Activated T-helper 1 cell treated with anti-CD3 and anti-CD28 coated beads, Interleukin-12 subunit alpha, Interleukin-12 subunit beta, Interleukin-2, Interleukin-4 antibody, amounts not matched to agents 30 ng/mL and 10 ng/mL and 1 ng/mL, durations not matched to agents 14 hours and 24 hours and 36 hours (primary cell): ENCODE measurements at regions not wholly inside any gene's neighbourhood (a gene's known extent, or its start where the extent isn't known, plus 50 kb on each side); places are given as distances from the start of the nearest gene placed in this dataset.
"Not testable (repeated sequence)": the region's sequence is repeated elsewhere in the genome, so short reads cannot be mapped to it uniquely, and the experiment has no call there.

Experiments
- DNase-seq: peaks from one replicate; pipeline ENCODE4 v3.0.0; 2021; ENCODE audit warnings: low spot score
- H3K27ac Mint-ChIP-seq: one replicate; pipeline ENCODE4 v1.8.0; 2021; ENCODE audit warnings: mild to moderate bottlenecking, mixed read lengths
- H3K27me3 Mint-ChIP-seq: one replicate; pipeline ENCODE4 v1.8.0; 2022; ENCODE audit warnings: mild to moderate bottlenecking, moderate library complexity, mixed read lengths; ENCODE audit not compliant: insufficient read depth
- H3K36me3 Mint-ChIP-seq: one replicate; pipeline ENCODE4 v1.8.0; 2021; ENCODE audit warnings: low read depth, mixed read lengths
- H3K4me1 Mint-ChIP-seq: one replicate; pipeline ENCODE4 v1.8.0; 2021; ENCODE audit warnings: low read depth, mixed read lengths
- H3K4me3 Mint-ChIP-seq: one replicate; pipeline ENCODE4 v1.8.0; 2021; ENCODE audit warnings: mild to moderate bottlenecking, moderate library complexity, mixed read lengths
- H3K9me3 Mint-ChIP-seq: one replicate; pipeline ENCODE4 v1.8.0; 2021; ENCODE audit warnings: mixed read lengths
- intact Hi-C: fragments of 100-400 bp; cut with micrococcal nuclease; formaldehyde crosslinking; loops from one replicate; pipeline ENCODE4 v1.15.1; 2024

DNA sequence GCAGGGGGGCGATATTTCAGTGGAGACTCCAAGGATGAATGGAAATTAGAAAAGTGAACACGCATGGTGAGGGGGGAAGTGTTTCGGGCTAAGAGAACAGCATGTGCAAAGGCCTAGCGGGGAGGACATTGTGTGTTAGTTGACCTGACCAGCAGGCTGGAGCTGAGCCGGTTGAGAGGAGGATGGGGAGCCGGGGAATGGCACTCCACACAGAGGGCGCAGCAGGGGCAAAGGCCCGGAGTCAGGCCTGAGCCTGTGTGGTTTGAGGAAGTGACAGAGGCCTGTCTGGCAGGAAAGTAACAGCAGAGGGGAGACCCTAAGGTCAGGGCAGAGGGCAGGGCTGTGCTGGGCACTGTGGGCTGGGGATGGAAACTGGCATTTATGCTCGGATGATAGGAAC, 83.2 kb upstream of the ZNF479 start:
- H3K36me3 Mint-ChIP-seq, result peaks cover 9% of the 10 kb centered on the region
- no peak overlapping the region for H3K27ac Mint-ChIP-seq
- peaks cover 70% of the 10 kb centered on the region for H3K9me3 Mint-ChIP-seq
- intact Hi-C loops, result no loop called here
- H3K4me1 Mint-ChIP-seq, result no peaks in the 10 kb centered on the region
- no peak for DNase-seq
- no peaks in the 10 kb centered on the region for H3K27me3 Mint-ChIP-seq
- H3K4me3 Mint-ChIP-seq, result no peak overlapping the region

DNA sequence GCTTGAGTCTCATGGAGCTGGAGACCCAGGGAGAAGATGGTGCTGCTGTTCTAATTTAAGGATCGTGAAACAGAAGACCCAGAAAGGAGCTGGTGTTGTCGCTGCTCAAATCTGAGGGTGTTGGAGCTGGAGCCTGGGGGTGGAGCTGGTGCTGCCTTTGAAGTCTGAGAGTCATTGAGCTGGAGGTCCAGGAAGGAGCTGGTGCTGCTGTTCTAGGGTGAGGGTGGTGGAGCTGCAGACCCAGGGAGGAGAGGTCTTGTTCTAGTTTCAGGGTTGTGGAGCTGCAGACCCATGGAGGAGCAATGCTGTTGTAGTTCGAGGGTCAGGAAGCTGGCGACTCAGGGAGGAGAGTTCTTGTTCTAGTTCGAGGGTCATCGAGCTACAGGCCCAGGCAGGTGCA, 84.1 kb upstream of the ZNF479 start:
- intact Hi-C loops, result no loop called here
- Mint-ChIP-seq H3K27ac (no peak overlapping the region), H3K36me3 (peaks cover 9% of the 10 kb centered on the region), H3K9me3 (peaks cover 74% of the 10 kb centered on the region), H3K27me3 (no peaks in the 10 kb centered on the region), H3K4me1 (no peaks in the 10 kb centered on the region), H3K4me3 (no peak overlapping the region)
- DNase-seq, result no peak

DNA sequence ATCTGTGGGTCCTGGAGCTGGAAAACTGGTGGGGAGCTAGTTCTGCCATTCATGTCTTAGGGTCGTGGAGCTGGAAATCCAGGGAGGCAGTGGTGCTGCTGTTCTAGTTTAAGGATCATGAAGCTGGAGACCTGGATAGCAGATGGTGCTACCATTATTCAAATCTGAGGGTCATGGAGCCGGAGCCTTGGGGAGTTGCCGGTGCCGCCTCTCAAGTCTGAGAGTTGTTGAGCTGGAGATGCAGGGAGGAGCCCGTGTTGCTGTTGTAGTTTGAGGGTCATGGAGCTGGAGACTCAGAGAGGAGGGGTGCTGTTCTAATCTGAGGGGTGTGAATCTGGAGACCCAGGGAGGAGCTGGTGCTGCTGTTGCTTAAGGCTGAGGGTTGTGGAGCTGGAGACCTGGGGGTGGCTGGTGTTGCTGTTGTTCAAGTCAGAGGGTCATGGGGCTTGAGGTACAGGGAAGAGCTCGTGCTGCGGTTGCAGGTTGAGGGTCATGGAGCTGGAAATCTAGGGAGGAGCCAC, 86.0 kb upstream of the ZNF479 start:
- Mint-ChIP-seq H3K9me3 (peaks cover 83% of the 10 kb centered on the region), H3K27ac (no peak overlapping the region), H3K27me3 (no peaks in the 10 kb centered on the region), H3K4me3 (no peak overlapping the region), H3K4me1 (no peaks in the 10 kb centered on the region), H3K36me3 (peaks cover 9% of the 10 kb centered on the region)
- intact Hi-C loops, result no loop called here
- no peak for DNase-seq

DNA sequence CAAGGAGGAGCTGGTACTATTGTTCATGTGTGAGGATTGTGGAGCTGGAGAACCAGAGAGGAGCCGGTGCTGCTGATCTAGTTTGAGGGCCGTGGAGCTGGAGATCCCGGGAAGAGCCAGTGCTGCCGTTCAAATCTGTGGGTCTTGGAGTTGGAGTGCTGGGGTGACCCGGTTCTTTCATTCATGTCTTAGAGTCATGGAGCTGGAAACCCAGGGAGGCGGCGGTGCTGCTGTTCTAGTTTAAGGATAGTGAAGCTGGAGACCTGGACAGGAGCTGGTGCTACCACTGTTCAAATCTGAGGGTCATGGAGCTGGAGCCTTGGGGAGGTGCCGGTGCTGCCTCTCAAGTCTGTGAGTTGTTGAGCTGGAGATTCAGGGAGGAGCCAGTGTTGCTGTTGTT, 88.5 kb upstream of the ZNF479 start:
- Mint-ChIP-seq H3K27ac (no peak overlapping the region), H3K4me3 (no peak overlapping the region), H3K27me3 (no peaks in the 10 kb centered on the region), H3K9me3 (peaks cover 80% of the 10 kb centered on the region), H3K4me1 (no peaks in the 10 kb centered on the region), H3K36me3 (peaks cover 9% of the 10 kb centered on the region)
- intact Hi-C loops, result no loop called here
- no peak for DNase-seq

DNA sequence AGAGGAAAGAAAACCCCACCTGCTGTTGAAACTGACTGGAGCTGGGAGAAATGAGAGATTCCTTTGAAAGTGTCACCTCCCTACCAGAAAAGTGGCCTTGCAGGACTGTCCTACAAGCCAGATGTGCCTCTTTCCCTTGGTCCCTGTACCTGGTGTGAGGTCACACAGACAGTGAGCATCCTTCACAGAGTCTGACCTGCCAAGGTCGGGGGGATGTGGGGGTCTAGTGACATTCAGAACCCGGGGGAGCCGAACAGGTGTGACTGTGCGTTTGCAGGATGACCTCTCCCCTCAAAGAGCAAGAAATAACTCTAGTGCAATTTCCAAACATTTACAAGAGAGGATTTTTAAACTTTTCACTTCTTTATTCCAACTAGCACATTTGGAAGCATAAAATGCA, 93.4 kb upstream of the ZNF479 start:
- H3K36me3 Mint-ChIP-seq, result no peaks in the 10 kb centered on the region
- H3K4me1 Mint-ChIP-seq, result no peaks in the 10 kb centered on the region
- peaks cover 55% of the 10 kb centered on the region for H3K9me3 Mint-ChIP-seq
- DNase-seq, result no peak
- H3K4me3 Mint-ChIP-seq, result no peak overlapping the region
- no peak overlapping the region for H3K27ac Mint-ChIP-seq
- intact Hi-C loops, result no loop called here
- H3K27me3 Mint-ChIP-seq, result no peaks in the 10 kb centered on the region

DNA sequence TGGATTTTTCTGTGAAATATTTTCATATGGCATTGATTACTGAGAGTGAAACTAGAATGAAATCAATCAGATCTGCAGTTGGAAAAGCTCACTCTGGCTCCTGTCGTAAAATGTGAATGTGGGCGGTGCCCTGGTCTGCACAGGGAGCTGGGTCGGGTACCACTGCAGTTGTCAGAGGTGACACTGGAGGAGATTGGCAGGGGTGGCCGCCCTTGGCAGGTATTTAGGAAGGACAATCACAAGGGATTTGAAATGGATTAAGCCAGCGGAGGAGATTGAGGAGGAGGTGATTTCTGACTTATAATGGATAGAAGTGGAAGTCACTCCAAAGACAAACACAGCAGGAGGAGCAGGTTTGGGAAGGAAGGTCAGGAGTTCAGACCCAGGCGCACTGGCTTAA, 109.0 kb upstream of the ZNF479 start:
- DNase-seq, H3K4me1 Mint-ChIP-seq, H3K36me3 Mint-ChIP-seq, H3K4me3 Mint-ChIP-seq, H3K27me3 Mint-ChIP-seq, H3K27ac Mint-ChIP-seq, intact Hi-C loops: not testable (repeated sequence)
- peaks cover 58% of the 10 kb centered on the region for H3K9me3 Mint-ChIP-seq

DNA sequence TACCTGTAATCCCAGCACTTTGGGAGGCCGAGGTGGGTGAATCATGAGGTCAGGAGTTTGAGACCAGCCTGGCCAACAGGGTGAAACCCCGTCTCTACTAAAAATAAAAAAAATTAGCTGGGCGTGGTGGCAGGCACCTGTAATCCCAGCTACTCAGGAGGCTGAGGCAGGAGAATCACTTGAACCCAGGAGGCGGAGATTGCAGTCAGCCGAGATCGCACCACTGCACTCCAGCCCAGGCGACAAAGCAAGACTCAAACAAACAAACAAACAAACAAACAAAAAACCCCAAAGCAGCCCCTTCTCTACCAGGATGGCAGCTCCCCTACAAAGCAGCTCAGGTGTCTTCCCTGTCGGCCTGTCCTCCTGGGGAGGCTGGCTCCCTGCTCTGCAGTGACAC, 111.3 kb upstream of the ZNF479 start:
- H3K4me3 Mint-ChIP-seq, H3K36me3 Mint-ChIP-seq, DNase-seq, H3K4me1 Mint-ChIP-seq, H3K27ac Mint-ChIP-seq, H3K27me3 Mint-ChIP-seq, intact Hi-C loops: not testable (repeated sequence)
- H3K9me3 Mint-ChIP-seq, result peaks cover 59% of the 10 kb centered on the region

DNA sequence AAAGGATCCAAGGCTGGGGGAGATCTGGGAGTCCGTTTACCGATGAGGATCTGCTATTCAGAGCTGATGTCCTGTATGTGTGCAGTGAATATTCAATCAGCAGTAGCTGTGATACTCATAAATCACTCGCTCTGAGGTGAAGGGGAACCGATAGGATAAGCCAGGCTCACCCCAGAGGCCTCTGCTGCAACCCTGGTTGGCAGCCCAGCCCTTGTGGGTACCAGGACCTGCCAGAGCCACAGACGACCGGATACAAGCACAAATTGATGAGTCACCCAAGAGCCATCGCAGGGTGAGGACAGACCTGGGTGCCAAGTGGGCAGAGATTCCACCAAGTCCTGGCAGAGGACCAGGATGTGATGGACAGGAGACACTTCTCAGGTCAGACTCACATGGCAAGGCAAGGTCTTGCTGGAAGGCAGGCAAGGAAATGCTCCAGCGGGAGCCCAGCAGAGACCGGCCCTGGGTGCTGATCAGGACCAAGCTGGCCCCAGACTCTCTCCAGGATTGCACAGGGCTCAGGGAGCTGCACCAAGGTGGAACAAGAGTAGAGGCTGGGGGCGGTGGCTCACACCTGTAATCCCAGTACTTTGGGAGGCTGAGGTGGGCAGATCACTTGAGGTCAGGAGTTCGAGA, 112.2 kb upstream of the ZNF479 start:
- H3K9me3 Mint-ChIP-seq, result peaks cover 61% of the 10 kb centered on the region
- intact Hi-C loops, H3K36me3 Mint-ChIP-seq, H3K4me3 Mint-ChIP-seq, H3K27me3 Mint-ChIP-seq, DNase-seq, H3K4me1 Mint-ChIP-seq, H3K27ac Mint-ChIP-seq: not testable (repeated sequence)

DNA sequence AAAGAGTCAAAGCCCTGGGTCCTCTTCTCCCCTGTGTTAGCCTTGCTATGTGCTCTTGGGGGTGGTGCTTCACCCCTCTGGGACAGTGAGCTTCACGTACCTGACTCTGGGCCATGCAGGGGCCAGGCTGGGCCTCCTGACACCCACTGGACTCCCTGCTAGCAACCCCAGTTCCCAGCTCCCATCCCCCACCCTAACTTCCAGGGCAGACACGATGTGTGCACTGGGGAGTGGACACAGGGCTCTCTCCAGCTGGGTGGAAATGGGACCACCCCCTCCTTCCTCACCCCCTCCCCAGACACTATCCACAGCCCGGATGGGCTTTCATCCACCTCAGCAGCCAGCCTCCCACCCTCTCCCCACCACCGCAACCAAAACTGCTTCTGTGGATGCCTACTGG, 113.0 kb upstream of the ZNF479 start:
- no peak overlapping the region for H3K27ac Mint-ChIP-seq
- peaks cover 62% of the 10 kb centered on the region for H3K9me3 Mint-ChIP-seq
- H3K36me3 Mint-ChIP-seq, result no peaks in the 10 kb centered on the region
- no peak overlapping the region for H3K4me3 Mint-ChIP-seq
- DNase-seq, result no peak
- H3K27me3 Mint-ChIP-seq, result no peaks in the 10 kb centered on the region
- intact Hi-C loops, result no loop called here
- H3K4me1 Mint-ChIP-seq, result no peaks in the 10 kb centered on the region

DNA sequence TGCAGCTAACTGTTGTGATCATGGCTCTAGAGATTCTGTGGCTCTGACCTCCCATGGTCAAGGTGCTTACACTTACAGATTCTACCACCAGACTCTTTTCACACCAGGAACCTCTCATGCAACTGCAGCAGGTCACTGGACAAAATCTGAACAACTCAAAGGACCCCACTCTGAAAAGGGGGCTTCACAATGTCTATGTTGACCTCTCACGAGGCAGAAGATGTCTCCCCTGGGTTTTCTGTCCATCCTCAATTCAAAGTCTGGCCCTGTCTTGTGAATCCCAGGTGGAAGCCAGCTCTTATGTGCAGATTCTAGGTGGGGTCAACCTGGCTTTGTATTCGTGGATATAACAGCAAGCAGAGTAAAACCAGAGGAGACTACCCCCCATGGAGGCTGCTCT, 118.6 kb upstream of the ZNF479 start:
- intact Hi-C loops, result no loop called here
- Mint-ChIP-seq H3K9me3 (peaks cover 43% of the 10 kb centered on the region), H3K4me3 (no peak overlapping the region), H3K36me3 (no peaks in the 10 kb centered on the region), H3K27ac (no peak overlapping the region), H3K4me1 (no peaks in the 10 kb centered on the region), H3K27me3 (no peaks in the 10 kb centered on the region)
- DNase-seq, result no peak

DNA sequence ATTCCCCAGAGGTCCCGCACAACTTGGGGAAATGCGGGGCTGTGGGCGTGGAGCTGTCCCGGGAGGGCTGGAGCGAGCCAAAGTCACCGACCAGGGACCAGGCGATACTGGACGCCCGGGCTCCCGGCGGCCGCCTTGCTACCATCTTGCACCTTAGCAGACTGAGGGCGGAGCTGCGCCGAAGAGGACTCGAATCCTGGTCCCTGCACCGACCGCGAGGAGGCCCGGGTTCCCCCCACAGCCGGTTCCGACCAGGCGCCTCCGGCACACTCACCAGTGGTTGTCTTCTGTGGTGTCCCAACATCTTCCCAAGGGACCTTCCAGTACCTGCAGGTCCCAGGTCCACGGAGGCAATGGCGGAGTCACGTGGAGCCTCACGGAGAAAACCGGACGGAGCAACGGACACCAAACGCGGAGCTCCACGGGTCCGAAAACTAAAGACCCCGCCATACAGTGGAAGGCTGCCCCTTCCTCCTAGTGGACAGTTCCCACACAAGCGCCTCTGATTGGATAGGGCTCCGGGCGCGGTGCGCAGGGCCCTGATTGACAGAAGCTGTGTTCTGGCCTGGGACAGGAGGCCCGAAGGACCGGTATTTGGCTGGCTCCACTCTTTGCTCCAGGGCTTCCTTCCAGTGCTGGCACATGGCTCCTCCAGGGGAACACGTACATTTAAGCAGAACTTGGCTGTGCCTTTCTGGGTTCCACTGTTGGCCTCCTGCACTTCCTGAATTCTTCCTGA, 124.6 kb upstream of the ZNF479 start:
- H3K27me3 Mint-ChIP-seq, result no peaks in the 10 kb centered on the region
- intact Hi-C loops, result no loop called here
- H3K27ac Mint-ChIP-seq, result no peak overlapping the region
- H3K4me1 Mint-ChIP-seq, result no peaks in the 10 kb centered on the region
- no peaks in the 10 kb centered on the region for H3K36me3 Mint-ChIP-seq
- no peak for DNase-seq
- H3K4me3 Mint-ChIP-seq, result no peak overlapping the region
- H3K9me3 Mint-ChIP-seq, result peaks cover 21% of the 10 kb centered on the region

DNA sequence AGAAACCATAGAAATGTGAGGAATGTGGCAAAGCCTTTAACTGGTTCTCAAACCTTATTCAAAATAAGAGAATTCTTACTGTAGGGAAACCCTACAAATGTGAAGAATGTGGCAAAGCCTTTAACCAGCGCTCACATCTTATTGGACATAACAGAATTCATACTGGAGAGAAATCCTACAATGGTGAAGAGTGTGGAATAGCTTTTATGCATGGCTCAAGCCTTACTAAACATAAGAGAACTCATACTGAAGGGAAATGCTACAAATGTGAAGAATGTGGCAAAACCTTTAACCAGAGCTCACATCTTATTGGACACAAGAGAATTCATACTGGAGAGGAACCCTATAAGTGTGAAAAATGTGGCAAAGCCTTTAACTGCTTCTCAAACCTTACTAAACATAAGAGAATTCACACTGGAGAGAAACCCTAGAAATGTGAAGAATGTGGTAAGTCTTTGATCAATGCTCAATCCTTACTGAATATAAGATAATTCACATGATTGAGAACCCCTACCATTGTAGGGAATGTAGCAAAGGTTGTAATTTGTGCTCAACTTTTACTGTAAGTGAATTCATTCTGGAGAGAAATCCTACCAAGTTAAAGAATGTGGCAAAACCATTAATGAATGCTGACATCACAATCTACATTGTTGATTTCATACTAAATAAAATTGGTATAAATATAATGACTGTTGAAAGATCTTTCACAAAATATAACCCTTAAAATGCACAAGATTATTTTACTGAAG, 142.5 kb upstream of the ZNF479 start:
- Mint-ChIP-seq H3K4me1 (no peaks in the 10 kb centered on the region), H3K4me3 (no peak overlapping the region), H3K36me3 (no peaks in the 10 kb centered on the region), H3K27ac (no peak overlapping the region), H3K9me3 (peaks cover 81% of the 10 kb centered on the region), H3K27me3 (no peaks in the 10 kb centered on the region)
- no peak for DNase-seq
- intact Hi-C loops, result no loop called here

DNA sequence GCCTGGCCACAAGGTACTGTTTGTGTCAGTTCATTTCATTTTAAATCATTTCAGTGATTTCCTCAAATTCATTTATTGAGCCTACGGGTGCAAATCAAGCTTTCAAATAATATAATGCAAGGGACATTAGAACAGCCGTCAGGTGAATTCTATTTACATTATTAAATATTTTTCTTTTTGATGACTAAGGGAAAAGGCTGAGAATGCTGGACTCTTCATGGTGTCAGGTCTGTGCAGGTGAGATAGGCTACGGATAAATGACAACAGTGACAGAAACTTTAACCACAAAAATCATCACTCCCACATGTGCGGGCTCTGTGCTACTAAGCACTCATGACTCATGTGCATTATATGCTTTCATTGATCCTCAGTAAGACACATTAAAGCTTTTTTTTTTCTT, 149.2 kb upstream of the ZNF716 start:
- Mint-ChIP-seq H3K27ac (no peak overlapping the region), H3K4me3 (no peak overlapping the region), H3K9me3 (peaks cover 30% of the 10 kb centered on the region), H3K4me1 (no peaks in the 10 kb centered on the region), H3K36me3 (no peaks in the 10 kb centered on the region), H3K27me3 (no peaks in the 10 kb centered on the region)
- no peak for DNase-seq
- intact Hi-C loops, result no loop called here
